A204.1 (cell line): ENCODE measurements at regions not wholly inside any gene's neighbourhood (a gene's known extent, or its start where the extent isn't known, plus 50 kb on each side); places are given as distances from the start of the nearest gene placed in this dataset.
A peak's percentile ranks its signal among the peaks of the same experiment; 100 is the strongest.
"Not testable (repeated sequence)": the region's sequence is repeated elsewhere in the genome, so short reads cannot be mapped to it uniquely, and the experiment has no call there.

Experiments
- FAIRE-seq: peaks from 2 replicates; lab custom pipeline; 2012; peaks lifted over from hg19 to GRCh38; lab: Jason Lieb, UNC

GRCh38 chr15:81865850-81866537 lies 179.8 kb downstream of the MEX3B start:
- no peak for FAIRE-seq

GRCh38 chr15:81863162-81863561 lies 182.7 kb downstream of the MEX3B start:
- FAIRE-seq: no peak

- FAIRE-seq: no peak
These were observed 185.9 kb downstream of the MEX3B start for GRCh38 chr15:81859737-81860516.

- FAIRE-seq: no peak
These were observed 187.2 kb downstream of the MEX3B start for GRCh38 chr15:81858586-81858985.

- FAIRE-seq: no peak
These were observed 187.7 kb downstream of the MEX3B start for GRCh38 chr15:81858136-81858535.

- no peak for FAIRE-seq
These were observed 189.2 kb downstream of the MEX3B start for GRCh38 chr15:81856634-81857026.

GRCh38 chr15:81856001-81856633 lies 189.7 kb downstream of the MEX3B start:
- no peak for FAIRE-seq

GRCh38 chr15:81853150-81853748 lies 192.6 kb downstream of the MEX3B start:
- FAIRE-seq: no peak

GRCh38 chr15:81852411-81853149 lies 193.2 kb downstream of the MEX3B start:
- no peak for FAIRE-seq

- FAIRE-seq: no peak
These were observed 194.1 kb downstream of the MEX3B start for GRCh38 chr15:81851757-81852156.

- no peak for FAIRE-seq
These were observed 194.5 kb downstream of the MEX3B start for GRCh38 chr15:81851325-81851724.

- FAIRE-seq: no peak
These were observed 196.5 kb downstream of the MEX3B start for GRCh38 chr15:81849289-81849688.

- FAIRE-seq: no peak
These were observed 197.1 kb downstream of the MEX3B start for GRCh38 chr15:81848701-81849100.

- FAIRE-seq: no peak
These were observed 201.9 kb downstream of the MEX3B start for GRCh38 chr15:81843757-81844407.

GRCh38 chr15:81843226-81843625 lies 202.6 kb downstream of the MEX3B start:
- FAIRE-seq: no peak

- FAIRE-seq: no peak
These were observed 206.4 kb downstream of the MEX3B start for GRCh38 chr15:81839387-81839786.

- peak; percentile 49 for FAIRE-seq
These were observed 210.1 kb downstream of the MEX3B start for GRCh38 chr15:81835731-81836130.

- FAIRE-seq: no peak
These were observed 215.3 kb downstream of the MEX3B start for GRCh38 chr15:81830520-81830919.

GRCh38 chr15:81829918-81830317 lies 215.9 kb downstream of the MEX3B start:
- FAIRE-seq: no peak

- no peak for FAIRE-seq
These were observed 217.7 kb downstream of the MEX3B start for GRCh38 chr15:81828135-81828534.

GRCh38 chr15:81825136-81825535 lies 220.7 kb downstream of the MEX3B start:
- FAIRE-seq: no peak

GRCh38 chr15:81822587-81822986 lies 223.2 kb downstream of the MEX3B start:
- FAIRE-seq: not testable (repeated sequence)
